Neutrophil (primary cell): ENCODE measurements at regions not wholly inside any gene's neighbourhood (a gene's known extent, or its start where the extent isn't known, plus 50 kb on each side); places are given as distances from the start of the nearest gene placed in this dataset.

Experiments used
- H3K27ac ChIP-seq: fragments of 200-600 bp; sonication (generic); 2 replicates; pipeline ENCODE4 v1.5.1; 2016; ENCODE audit warnings: mild to moderate bottlenecking, moderate library complexity
- H3K27me3 ChIP-seq: fragments of 200-600 bp; sonication (generic); 2 replicates; pipeline ENCODE4 v1.6.0; 2016; ENCODE audit warnings: mild to moderate bottlenecking
- H3K36me3 ChIP-seq: fragments of 200-600 bp; sonication (generic); 2 replicates; pipeline ENCODE4 v1.5.1; 2017
- H3K4me1 ChIP-seq, 2 experiments: fragments of 200-600 bp in 1 of 2; sonication (generic) in 1 of 2; 1 replicate in 1 of 2; 2 replicates in 1 of 2; pipeline versions ENCODE4 v1.5.1 to v1.6.1; 2013 to 2016; ENCODE audit warnings: low read depth in 1 of 2, low read length in 1 of 2, mild to moderate bottlenecking in 1 of 2, moderate library complexity in 1 of 2; ENCODE audit not compliant: control insufficient read depth in 1 of 2, insufficient read depth in 1 of 2
- H3K4me3 ChIP-seq, 2 experiments: fragments of 200-600 bp in 1 of 2; sonication (generic) in 1 of 2; 1 replicate in 1 of 2; 2 replicates in 1 of 2; pipeline ENCODE4 v1.5.1; 2013 to 2016; ENCODE audit warnings: low read depth in 1 of 2, low read length in 1 of 2, mild to moderate bottlenecking in 1 of 2, moderate library complexity in 1 of 2
- H3K9me3 ChIP-seq: fragments of 200-600 bp; sonication (generic); 2 replicates; pipeline ENCODE4 v1.5.1; 2016
- CTCF ChIP-seq: fragments of 200-600 bp; sonication (generic); IDR thresholded peaks from 2 replicates; pipeline ENCODE4 v1.5.1; 2016; ENCODE audit warnings: antibody characterized with exemption

DNA sequence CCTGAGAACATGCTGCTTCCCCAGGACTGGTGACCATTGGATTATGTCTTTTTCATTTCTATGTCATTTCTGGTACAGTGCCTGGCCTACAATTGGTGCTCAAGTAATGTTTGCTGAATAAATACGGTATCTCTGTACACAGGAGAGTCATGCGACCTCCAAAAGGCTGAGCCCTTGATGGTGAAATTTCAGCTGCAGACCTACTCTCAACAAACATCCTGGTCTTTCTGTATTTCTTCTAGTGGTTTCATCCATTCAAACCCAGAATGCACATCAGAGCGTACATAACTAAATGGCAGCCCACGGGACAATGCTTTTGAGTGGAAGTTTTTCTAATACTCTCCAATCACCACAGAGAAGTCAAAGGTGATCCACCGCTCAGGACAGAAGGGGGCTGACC lies 62.6 kb upstream of the RPS23 start:
- Histone ChIP-seq H3K27ac (no peak overlapping the region), H3K9me3 (no peaks in the 10 kb centered on the region), H3K27me3 (no peaks in the 10 kb centered on the region), H3K4me3 (no peak overlapping the region), H3K4me1 (no peaks in the 10 kb centered on the region), H3K36me3 (no peaks in the 10 kb centered on the region)
- TF ChIP-seq CTCF, result no peak

- Histone ChIP-seq H3K36me3 (no peaks in the 10 kb centered on the region), H3K4me1 (no peaks in the 10 kb centered on the region), H3K27ac (no peak overlapping the region), H3K4me3 (no peak overlapping the region), H3K9me3 (no peaks in the 10 kb centered on the region), H3K27me3 (no peaks in the 10 kb centered on the region)
- TF ChIP-seq CTCF, result no peak
Measured at GRCh38 chr5:82339792-82340191, 61.6 kb upstream of the RPS23 start.

DNA sequence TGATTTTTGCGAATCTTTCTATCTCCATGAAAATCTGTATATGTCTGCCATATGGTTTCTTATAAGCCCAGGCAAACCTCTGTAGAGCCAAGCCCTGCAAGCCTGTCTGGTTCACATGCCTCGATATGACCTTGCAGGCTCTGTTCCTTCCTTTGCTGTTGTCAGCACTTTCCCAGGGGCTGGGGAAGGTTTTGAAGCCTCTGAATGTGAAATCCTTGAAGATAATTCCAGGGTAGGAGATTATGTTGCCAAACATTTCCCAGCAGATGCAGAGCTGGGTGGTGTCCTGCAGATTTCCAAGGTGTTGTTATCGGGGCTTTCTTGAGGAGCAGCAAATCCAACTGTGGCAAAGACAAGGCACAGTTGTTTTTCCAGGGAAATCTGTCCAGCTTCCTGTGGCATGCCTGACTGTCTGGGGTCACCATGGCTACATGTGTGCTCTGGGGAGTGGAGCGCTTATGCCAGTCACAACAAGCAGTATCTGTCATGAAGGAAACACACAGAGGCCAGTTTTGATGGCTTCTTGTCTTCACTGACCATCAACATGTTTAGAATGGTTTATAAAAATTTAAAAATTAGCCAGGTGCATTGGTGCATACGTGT lies 60.7 kb upstream of the RPS23 start:
- no peak for TF ChIP-seq CTCF
- Histone ChIP-seq H3K9me3 (no peaks in the 10 kb centered on the region), H3K36me3 (no peaks in the 10 kb centered on the region), H3K27me3 (no peaks in the 10 kb centered on the region), H3K27ac (no peak overlapping the region), H3K4me3 (no peak overlapping the region), H3K4me1 (no peaks in the 10 kb centered on the region)

- no peaks in the 10 kb centered on the region for H3K36me3 ChIP-seq
- no peak overlapping the region for H3K27ac ChIP-seq
- H3K27me3 ChIP-seq, result no peaks in the 10 kb centered on the region
- TF ChIP-seq CTCF, result no peak
- no peaks in the 10 kb centered on the region for H3K9me3 ChIP-seq
- H3K4me3 ChIP-seq, result no peak overlapping the region
- H3K4me1 ChIP-seq, result no peaks in the 10 kb centered on the region
Measured at GRCh38 chr5:82336959-82337351, 58.8 kb upstream of the RPS23 start.

GRCh38 chr5:82336226-82336958 lies 58.2 kb upstream of the RPS23 start:
- no peak for TF ChIP-seq CTCF

More at GRCh38 chr5:82336226-82336958, 58.2 kb upstream of the RPS23 start:
- Histone ChIP-seq H3K27ac (no peak overlapping the region), H3K36me3 (no peaks in the 10 kb centered on the region), H3K27me3 (no peaks in the 10 kb centered on the region), H3K4me1 (no peaks in the 10 kb centered on the region), H3K9me3 (no peaks in the 10 kb centered on the region), H3K4me3 (no peak overlapping the region)
